Skeletal muscle satellite cell (primary cell): ENCODE measurements at regions not wholly inside any gene's neighbourhood (a gene's known extent, or its start where the extent isn't known, plus 50 kb on each side); places are given as distances from the start of the nearest gene placed in this dataset.
A peak's percentile ranks its signal among the peaks of the same experiment; 100 is the strongest.

ENCODE experiments used
- H3K27me3 ChIP-seq: 2 replicates; pipeline ENCODE4 v1.7.0; 2013; ENCODE audit warnings: low read length; ENCODE audit not compliant: control insufficient read depth, insufficient read depth
- H3K36me3 ChIP-seq: 2 replicates; pipeline ENCODE4 v1.7.0; 2013; ENCODE audit warnings: mild to moderate bottlenecking, control low read depth, low read length; ENCODE audit not compliant: insufficient read depth
- H3K4me1 ChIP-seq: 2 replicates; pipeline ENCODE4 v1.7.0; 2013; ENCODE audit warnings: low read length; ENCODE audit not compliant: control insufficient read depth, insufficient read depth
- H3K4me2 ChIP-seq: 2 replicates; pipeline ENCODE4 v1.7.0; 2013; ENCODE audit warnings: mild to moderate bottlenecking, low read length
- H3K4me3 ChIP-seq: 2 replicates; pipeline ENCODE4 v1.7.0; 2013; ENCODE audit warnings: low read length
- H3K9ac ChIP-seq: 2 replicates; pipeline ENCODE4 v1.7.0; 2013; ENCODE audit warnings: mild to moderate bottlenecking, low read depth, low read length, moderate library complexity
- H3K9me3 ChIP-seq: replicated peaks from 2 replicates; pipeline ENCODE4 v1.7.0; 2013; ENCODE audit warnings: mild to moderate bottlenecking, control low read depth, low read length

DNA sequence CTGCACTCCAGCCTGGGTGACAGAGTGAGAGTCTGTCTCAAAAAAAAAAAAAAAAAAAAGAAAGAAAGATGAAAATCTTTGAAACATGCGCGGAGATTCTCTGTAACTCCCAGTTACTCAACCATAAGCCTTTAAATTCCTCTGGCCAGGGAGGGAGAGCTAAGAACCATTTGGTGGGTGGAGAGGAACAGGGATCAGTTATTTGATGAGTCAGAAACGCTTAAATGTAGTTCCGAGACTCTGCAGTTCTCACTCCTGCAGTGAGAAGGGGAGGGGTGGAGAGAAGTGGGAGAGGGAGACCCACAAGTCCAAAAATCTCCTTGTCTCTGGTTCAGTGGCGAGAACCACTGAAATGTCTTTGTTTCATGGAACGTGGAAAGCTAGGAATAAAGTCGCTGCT, 266.7 kb downstream of the SOX9 start:
- H3K27me3 ChIP-seq, result no peaks in the 10 kb centered on the region
- H3K4me3 ChIP-seq, result no peak overlapping the region
- H3K4me1 ChIP-seq, result peaks cover 65% of the 10 kb centered on the region

GRCh38 chr17:72387969-72388368, 267.1 kb downstream of the SOX9 start:
- Histone ChIP-seq H3K4me2 (peak overlapping the region; percentile 44), H3K36me3 (no peaks in the 10 kb centered on the region), H3K4me1 (peaks cover 70% of the 10 kb centered on the region), H3K4me3 (no peak overlapping the region), H3K27me3 (no peaks in the 10 kb centered on the region), H3K9ac (peak overlapping the region; percentile 48), H3K9me3 (no peaks in the 10 kb centered on the region)

More for the DNA sequence above, 266.7 kb downstream of the SOX9 start:
- H3K36me3 ChIP-seq, result no peaks in the 10 kb centered on the region
- H3K4me2 ChIP-seq, result peak overlapping the region; percentile 44
- H3K9me3 ChIP-seq, result no peaks in the 10 kb centered on the region
- peak overlapping the region; percentile 48 for H3K9ac ChIP-seq

GRCh38 chr17:72388765-72389473, 268.1 kb downstream of the SOX9 start:
- no peaks in the 10 kb centered on the region for H3K9me3 ChIP-seq
- H3K36me3 ChIP-seq, result no peaks in the 10 kb centered on the region
- H3K27me3 ChIP-seq, result no peaks in the 10 kb centered on the region
- H3K4me1 ChIP-seq, result peaks cover 79% of the 10 kb centered on the region
- peak overlapping the region; percentile 48 for H3K4me2 ChIP-seq
- H3K4me3 ChIP-seq, result peak overlapping the region; percentile 12
- no peak overlapping the region for H3K9ac ChIP-seq

- Histone ChIP-seq H3K4me2 (peak overlapping the region; percentile 49), H3K36me3 (no peaks in the 10 kb centered on the region), H3K4me1 (peaks cover 84% of the 10 kb centered on the region), H3K4me3 (no peak overlapping the region), H3K9me3 (no peaks in the 10 kb centered on the region), H3K27me3 (no peaks in the 10 kb centered on the region), H3K9ac (no peak overlapping the region)
Observed at GRCh38 chr17:72390675-72391508, 270.1 kb downstream of the SOX9 start.

DNA sequence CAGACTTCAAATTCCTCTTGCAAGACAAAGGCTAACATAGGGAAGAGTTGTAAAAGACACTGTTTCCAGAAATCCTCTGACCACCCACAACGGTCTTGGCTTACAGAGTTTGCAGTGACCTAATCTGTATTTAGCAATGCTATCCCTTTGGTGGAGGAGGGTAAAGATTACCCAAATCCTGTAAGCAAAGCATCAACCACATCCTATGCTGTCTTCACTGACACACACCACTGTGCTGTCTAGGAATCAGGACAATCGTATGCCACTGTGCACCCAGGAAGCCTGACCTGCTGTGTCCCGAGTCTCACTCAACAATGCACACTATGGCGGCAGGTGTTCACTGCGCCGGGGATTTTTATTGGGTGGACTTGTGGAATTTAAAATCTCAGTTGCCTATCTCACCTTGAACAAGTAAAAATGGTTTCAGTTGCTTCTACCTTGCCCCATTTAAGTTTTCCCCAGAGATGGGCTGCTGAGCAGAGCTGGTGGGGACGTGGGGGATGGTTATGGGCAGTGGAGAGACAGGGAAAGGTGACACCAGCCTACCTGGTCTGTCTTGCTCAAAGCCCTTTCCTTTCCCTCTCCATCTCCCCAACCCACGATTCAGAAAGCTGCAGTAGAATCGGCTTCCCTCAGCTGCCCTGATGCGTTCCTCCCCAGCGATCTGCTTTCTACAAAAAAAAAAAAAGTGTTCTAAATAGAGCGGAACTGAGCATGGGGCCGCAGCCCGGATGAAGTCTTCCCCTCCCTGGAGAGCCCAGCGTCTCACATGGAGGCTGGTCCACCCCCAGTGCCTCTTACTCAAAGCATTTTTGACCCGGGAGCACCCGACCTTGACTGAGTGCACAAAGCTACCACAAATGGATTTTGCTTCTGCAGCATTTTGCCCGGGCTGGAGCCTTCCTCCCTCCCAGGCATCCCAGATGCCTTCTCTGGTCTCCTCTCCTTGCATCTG, 271.5 kb downstream of the SOX9 start:
- H3K4me1 ChIP-seq, result peaks cover 74% of the 10 kb centered on the region
- H3K27me3 ChIP-seq, result no peaks in the 10 kb centered on the region
- no peak overlapping the region for H3K4me3 ChIP-seq
- no peaks in the 10 kb centered on the region for H3K9me3 ChIP-seq
- peak overlapping the region; percentile 69 for H3K4me2 ChIP-seq
- H3K9ac ChIP-seq, result no peak overlapping the region
- no peaks in the 10 kb centered on the region for H3K36me3 ChIP-seq

- H3K4me2 ChIP-seq, result peak overlapping the region; percentile 69
- no peaks in the 10 kb centered on the region for H3K9me3 ChIP-seq
- peak overlapping the region; percentile 37 for H3K4me3 ChIP-seq
- no peaks in the 10 kb centered on the region for H3K27me3 ChIP-seq
- H3K4me1 ChIP-seq, result peaks cover 72% of the 10 kb centered on the region
- peak overlapping the region; percentile 40 for H3K9ac ChIP-seq
- no peaks in the 10 kb centered on the region for H3K36me3 ChIP-seq
Observed at GRCh38 chr17:72393553-72393952, 272.7 kb downstream of the SOX9 start.

- H3K9ac ChIP-seq, result no peak overlapping the region
- H3K27me3 ChIP-seq, result no peaks in the 10 kb centered on the region
- peaks cover 62% of the 10 kb centered on the region for H3K4me1 ChIP-seq
- no peak overlapping the region for H3K4me3 ChIP-seq
- H3K4me2 ChIP-seq, result no peak overlapping the region
- H3K9me3 ChIP-seq, result no peaks in the 10 kb centered on the region
- H3K36me3 ChIP-seq, result no peaks in the 10 kb centered on the region
Observed at GRCh38 chr17:72394531-72394930, 273.7 kb downstream of the SOX9 start.

- Histone ChIP-seq H3K4me2 (no peak overlapping the region), H3K27me3 (no peaks in the 10 kb centered on the region), H3K9ac (no peak overlapping the region), H3K4me3 (no peak overlapping the region), H3K4me1 (peaks cover 50% of the 10 kb centered on the region), H3K36me3 (no peaks in the 10 kb centered on the region), H3K9me3 (no peaks in the 10 kb centered on the region)
Observed at GRCh38 chr17:72396121-72396520, 275.3 kb downstream of the SOX9 start.

- Histone ChIP-seq H3K4me2 (no peak overlapping the region), H3K36me3 (no peaks in the 10 kb centered on the region), H3K4me3 (no peak overlapping the region), H3K27me3 (no peaks in the 10 kb centered on the region), H3K9me3 (no peaks in the 10 kb centered on the region), H3K4me1 (peaks cover 38% of the 10 kb centered on the region), H3K9ac (no peak overlapping the region)
Observed at GRCh38 chr17:72397223-72397667, 276.4 kb downstream of the SOX9 start.

- no peak overlapping the region for H3K4me3 ChIP-seq
- H3K36me3 ChIP-seq, result no peaks in the 10 kb centered on the region
- H3K9ac ChIP-seq, result no peak overlapping the region
- peaks cover 34% of the 10 kb centered on the region for H3K4me1 ChIP-seq
- H3K27me3 ChIP-seq, result no peaks in the 10 kb centered on the region
- H3K9me3 ChIP-seq, result no peaks in the 10 kb centered on the region
- H3K4me2 ChIP-seq, result no peak overlapping the region
Observed at GRCh38 chr17:72397687-72398086, 276.9 kb downstream of the SOX9 start.

DNA sequence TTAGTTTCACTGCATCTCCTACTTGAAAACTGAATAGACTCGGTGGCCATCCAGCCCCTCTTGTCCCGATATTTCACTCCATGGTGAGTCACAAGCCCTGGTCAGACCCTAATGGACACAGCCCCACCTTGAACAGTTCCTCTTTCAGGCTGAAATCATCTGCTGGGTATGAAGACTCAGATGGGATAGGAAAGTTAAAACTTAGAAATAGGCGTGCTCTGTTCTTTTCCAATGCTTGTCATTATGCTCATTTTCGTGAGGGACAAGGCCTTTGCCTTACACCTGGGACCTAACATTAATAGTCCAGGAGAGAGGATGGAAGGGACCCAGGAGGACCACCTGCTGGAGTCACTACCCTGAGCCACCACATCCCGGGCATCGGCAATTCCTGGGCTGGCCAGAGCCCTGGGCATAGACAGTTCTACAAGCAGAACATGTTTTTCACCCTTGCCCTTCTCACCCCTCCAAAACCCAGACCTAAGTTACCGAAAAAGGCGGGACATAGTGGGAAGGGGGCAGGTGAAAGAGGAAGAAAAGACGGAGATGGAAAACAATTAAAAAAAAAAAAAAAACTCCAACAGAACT, 278.3 kb downstream of the SOX9 start:
- no peak overlapping the region for H3K4me3 ChIP-seq
- H3K27me3 ChIP-seq, result no peaks in the 10 kb centered on the region
- H3K36me3 ChIP-seq, result no peaks in the 10 kb centered on the region
- no peaks in the 10 kb centered on the region for H3K9me3 ChIP-seq
- peaks cover 20% of the 10 kb centered on the region for H3K4me1 ChIP-seq
- no peak overlapping the region for H3K4me2 ChIP-seq
- H3K9ac ChIP-seq, result no peak overlapping the region
